8988T (cell line): ENCODE measurements at regions not wholly inside any gene's neighbourhood (a gene's known extent, or its start where the extent isn't known, plus 50 kb on each side); places are given as distances from the start of the nearest gene placed in this dataset.

Experiments used
- DNase-seq: peaks from one replicate; pipeline ENCODE4 v3.0.0; 2011

- no peak for DNase-seq
These were observed 301.0 kb downstream of the DOCK8 start for GRCh38 chr9:515665-516064.

GRCh38 chr9:517993-518392 is 303.3 kb downstream of the DOCK8 start:
- DNase-seq = no peak

GRCh38 chr9:518540-518939 is 303.9 kb downstream of the DOCK8 start:
- no peak for DNase-seq

- DNase-seq = no peak
These were observed 304.9 kb downstream of the DOCK8 start for GRCh38 chr9:519579-519978.

GRCh38 chr9:520302-520701 is 305.6 kb downstream of the DOCK8 start:
- no peak for DNase-seq

- DNase-seq = no peak
These were observed 307.5 kb downstream of the DOCK8 start for GRCh38 chr9:522190-522589.

- DNase-seq = no peak
These were observed 308.0 kb downstream of the DOCK8 start for GRCh38 chr9:522658-523057.

GRCh38 chr9:523444-523843 is 308.8 kb downstream of the DOCK8 start:
- DNase-seq = no peak

- DNase-seq = no peak
These were observed 309.3 kb downstream of the DOCK8 start for GRCh38 chr9:524008-524407.

- DNase-seq = no peak
These were observed 312.4 kb downstream of the DOCK8 start for GRCh38 chr9:526904-527591.

- DNase-seq = no peak
These were observed 311.8 kb upstream of the DMRT1 start for GRCh38 chr9:529731-530130.

- DNase-seq = no peak
These were observed 310.8 kb upstream of the DMRT1 start for GRCh38 chr9:530681-531080.

- DNase-seq = no peak
These were observed 308.8 kb upstream of the DMRT1 start for GRCh38 chr9:532707-533106.

GRCh38 chr9:534886-535285 is 306.6 kb upstream of the DMRT1 start:
- no peak for DNase-seq

- DNase-seq = no peak
These were observed 306.1 kb upstream of the DMRT1 start for GRCh38 chr9:535356-535755.

GRCh38 chr9:536597-537511 is 304.6 kb upstream of the DMRT1 start:
- DNase-seq = no peak

GRCh38 chr9:543478-543877 is 298.0 kb upstream of the DMRT1 start:
- DNase-seq = no peak

GRCh38 chr9:545480-545879 is 296.0 kb upstream of the DMRT1 start:
- DNase-seq = no peak

- DNase-seq = no peak
These were observed 295.3 kb upstream of the DMRT1 start for GRCh38 chr9:546235-546634.

- DNase-seq = no peak
These were observed 294.7 kb upstream of the DMRT1 start for GRCh38 chr9:546797-547223.

GRCh38 chr9:547314-547713 is 294.2 kb upstream of the DMRT1 start:
- DNase-seq = no peak

GRCh38 chr9:549455-549997 is 292.0 kb upstream of the DMRT1 start:
- DNase-seq = no peak

- no peak for DNase-seq
These were observed 291.2 kb upstream of the DMRT1 start for GRCh38 chr9:550333-550732.
